ENCODE measurements at regions not wholly inside any gene's neighbourhood (a gene's known extent, or its start where the extent isn't known, plus 50 kb on each side); places are given as distances from the start of the nearest gene placed in this dataset.

DNA sequence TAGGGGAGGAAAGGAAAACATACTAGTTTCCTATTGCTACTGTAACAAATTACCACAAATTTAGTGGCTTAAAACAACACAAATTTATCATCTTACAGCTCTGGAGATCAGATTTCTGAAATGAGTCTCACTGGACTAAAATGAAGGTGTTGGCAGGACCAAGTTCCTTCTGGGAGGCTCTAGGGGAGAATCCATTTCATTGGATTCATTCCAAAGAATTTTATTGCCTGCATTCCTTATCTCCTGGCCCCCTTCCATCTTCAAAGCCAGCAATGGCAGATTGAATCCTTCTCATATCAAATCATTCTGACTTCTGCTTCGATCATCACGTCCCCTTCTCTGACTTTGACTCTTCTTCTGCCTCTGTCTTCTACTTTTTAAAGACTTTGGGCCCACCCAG, 250.9 kb downstream of the IRS1 start:
- TF ChIP-seq YY1 (IDR thresholded peaks at IDR 0.05), result no peak
- TF ChIP-seq, protein P1, sequence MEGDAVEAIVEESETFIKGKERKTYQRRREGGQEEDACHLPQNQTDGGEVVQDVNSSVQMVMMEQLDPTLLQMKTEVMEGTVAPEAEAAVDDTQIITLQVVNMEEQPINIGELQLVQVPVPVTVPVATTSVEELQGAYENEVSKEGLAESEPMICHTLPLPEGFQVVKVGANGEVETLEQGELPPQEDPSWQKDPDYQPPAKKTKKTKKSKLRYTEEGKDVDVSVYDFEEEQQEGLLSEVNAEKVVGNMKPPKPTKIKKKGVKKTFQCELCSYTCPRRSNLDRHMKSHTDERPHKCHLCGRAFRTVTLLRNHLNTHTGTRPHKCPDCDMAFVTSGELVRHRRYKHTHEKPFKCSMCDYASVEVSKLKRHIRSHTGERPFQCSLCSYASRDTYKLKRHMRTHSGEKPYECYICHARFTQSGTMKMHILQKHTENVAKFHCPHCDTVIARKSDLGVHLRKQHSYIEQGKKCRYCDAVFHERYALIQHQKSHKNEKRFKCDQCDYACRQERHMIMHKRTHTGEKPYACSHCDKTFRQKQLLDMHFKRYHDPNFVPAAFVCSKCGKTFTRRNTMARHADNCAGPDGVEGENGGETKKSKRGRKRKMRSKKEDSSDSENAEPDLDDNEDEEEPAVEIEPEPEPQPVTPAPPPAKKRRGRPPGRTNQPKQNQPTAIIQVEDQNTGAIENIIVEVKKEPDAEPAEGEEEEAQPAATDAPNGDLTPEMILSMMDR (IDR thresholded peaks at IDR 0.05; ENCODE audit: low read depth, low read length, missing input control), result no peak
- TF ChIP-seq TAF1 (conservative IDR thresholded peaks at IDR 0.05), result no peak
- no peak for TF ChIP-seq NR2F2 (IDR thresholded peaks at IDR 0.05)
- TF ChIP-seq, protein P2, sequence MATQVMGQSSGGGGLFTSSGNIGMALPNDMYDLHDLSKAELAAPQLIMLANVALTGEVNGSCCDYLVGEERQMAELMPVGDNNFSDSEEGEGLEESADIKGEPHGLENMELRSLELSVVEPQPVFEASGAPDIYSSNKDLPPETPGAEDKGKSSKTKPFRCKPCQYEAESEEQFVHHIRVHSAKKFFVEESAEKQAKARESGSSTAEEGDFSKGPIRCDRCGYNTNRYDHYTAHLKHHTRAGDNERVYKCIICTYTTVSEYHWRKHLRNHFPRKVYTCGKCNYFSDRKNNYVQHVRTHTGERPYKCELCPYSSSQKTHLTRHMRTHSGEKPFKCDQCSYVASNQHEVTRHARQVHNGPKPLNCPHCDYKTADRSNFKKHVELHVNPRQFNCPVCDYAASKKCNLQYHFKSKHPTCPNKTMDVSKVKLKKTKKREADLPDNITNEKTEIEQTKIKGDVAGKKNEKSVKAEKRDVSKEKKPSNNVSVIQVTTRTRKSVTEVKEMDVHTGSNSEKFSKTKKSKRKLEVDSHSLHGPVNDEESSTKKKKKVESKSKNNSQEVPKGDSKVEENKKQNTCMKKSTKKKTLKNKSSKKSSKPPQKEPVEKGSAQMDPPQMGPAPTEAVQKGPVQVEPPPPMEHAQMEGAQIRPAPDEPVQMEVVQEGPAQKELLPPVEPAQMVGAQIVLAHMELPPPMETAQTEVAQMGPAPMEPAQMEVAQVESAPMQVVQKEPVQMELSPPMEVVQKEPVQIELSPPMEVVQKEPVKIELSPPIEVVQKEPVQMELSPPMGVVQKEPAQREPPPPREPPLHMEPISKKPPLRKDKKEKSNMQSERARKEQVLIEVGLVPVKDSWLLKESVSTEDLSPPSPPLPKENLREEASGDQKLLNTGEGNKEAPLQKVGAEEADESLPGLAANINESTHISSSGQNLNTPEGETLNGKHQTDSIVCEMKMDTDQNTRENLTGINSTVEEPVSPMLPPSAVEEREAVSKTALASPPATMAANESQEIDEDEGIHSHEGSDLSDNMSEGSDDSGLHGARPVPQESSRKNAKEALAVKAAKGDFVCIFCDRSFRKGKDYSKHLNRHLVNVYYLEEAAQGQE (IDR thresholded peaks at IDR 0.05), result no peak
- TF ChIP-seq ATF3 (IDR thresholded peaks at IDR 0.05), result no peak
- TF ChIP-seq, protein P3, sequence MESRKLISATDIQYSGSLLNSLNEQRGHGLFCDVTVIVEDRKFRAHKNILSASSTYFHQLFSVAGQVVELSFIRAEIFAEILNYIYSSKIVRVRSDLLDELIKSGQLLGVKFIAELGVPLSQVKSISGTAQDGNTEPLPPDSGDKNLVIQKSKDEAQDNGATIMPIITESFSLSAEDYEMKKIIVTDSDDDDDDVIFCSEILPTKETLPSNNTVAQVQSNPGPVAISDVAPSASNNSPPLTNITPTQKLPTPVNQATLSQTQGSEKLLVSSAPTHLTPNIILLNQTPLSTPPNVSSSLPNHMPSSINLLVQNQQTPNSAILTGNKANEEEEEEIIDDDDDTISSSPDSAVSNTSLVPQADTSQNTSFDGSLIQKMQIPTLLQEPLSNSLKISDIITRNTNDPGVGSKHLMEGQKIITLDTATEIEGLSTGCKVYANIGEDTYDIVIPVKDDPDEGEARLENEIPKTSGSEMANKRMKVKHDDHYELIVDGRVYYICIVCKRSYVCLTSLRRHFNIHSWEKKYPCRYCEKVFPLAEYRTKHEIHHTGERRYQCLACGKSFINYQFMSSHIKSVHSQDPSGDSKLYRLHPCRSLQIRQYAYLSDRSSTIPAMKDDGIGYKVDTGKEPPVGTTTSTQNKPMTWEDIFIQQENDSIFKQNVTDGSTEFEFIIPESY (IDR thresholded peaks at IDR 0.05), result no peak
- TF ChIP-seq RAD21 (IDR thresholded peaks at IDR 0.05), result no peak
- no peak for TF ChIP-seq FOXA1 (IDR thresholded peaks at IDR 0.05)

Data from liver (tissue), 3 donors.